ENCODE measurements at regions not wholly inside any gene's neighbourhood (a gene's known extent, or its start where the extent isn't known, plus 50 kb on each side); places are given as distances from the start of the nearest gene placed in this dataset.

DNA sequence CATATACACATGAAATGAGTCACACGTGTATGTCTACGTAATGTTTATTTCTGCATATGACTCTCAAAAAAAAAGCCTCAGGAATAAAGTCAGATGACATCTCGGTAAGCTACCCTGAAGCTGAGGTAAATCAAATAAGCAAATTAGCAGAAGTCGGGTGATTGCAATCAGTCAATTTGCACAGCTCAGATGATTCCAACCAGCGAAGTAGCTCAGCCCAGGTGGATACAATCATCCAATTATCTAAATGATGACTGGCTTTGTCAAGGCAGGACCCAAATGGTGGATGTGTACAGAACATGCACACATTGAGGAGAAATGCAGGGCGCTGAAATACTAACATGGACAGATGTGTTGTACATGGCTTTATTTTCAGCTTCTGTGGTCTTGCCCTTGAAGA, 148.5 kb downstream of the ZNF486 start (continued):
- TF ChIP-seq, protein P1, sequence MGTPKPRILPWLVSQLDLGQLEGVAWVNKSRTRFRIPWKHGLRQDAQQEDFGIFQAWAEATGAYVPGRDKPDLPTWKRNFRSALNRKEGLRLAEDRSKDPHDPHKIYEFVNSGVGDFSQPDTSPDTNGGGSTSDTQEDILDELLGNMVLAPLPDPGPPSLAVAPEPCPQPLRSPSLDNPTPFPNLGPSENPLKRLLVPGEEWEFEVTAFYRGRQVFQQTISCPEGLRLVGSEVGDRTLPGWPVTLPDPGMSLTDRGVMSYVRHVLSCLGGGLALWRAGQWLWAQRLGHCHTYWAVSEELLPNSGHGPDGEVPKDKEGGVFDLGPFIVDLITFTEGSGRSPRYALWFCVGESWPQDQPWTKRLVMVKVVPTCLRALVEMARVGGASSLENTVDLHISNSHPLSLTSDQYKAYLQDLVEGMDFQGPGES (IDR thresholded peaks at IDR 0.05; ENCODE audit: low read depth, low read length) = no peak
- TF ChIP-seq RAD21 (IDR thresholded peaks at IDR 0.05; ENCODE audit: low read length) (peak; percentile 40; the same call in 1 of the 2 replicates), JUND (IDR thresholded peaks at IDR 0.05) (no peak), CHD2 (IDR thresholded peaks at IDR 0.05; ENCODE audit: low read length, partially characterized antibody) (peak; percentile 74), NFIC (IDR thresholded peaks at IDR 0.05; ENCODE audit: borderline replicate concordance) (no peak), FOSL2 (IDR thresholded peaks at IDR 0.05; ENCODE audit: borderline replicate concordance, low read depth) (no peak), TAF1 (IDR thresholded peaks at IDR 0.05; ENCODE audit: borderline replicate concordance, low read depth, low read length) (no peak), EZH2phosphoT487 (IDR thresholded peaks at IDR 0.05; ENCODE audit: borderline replicate concordance, low read depth) (no peak), ELF1 (IDR thresholded peaks at IDR 0.05) (no peak), TEAD4 (IDR thresholded peaks at IDR 0.05; ENCODE audit: borderline replicate concordance, insufficient read depth) (no peak), FOXJ3 (CRISPR knock-in tag; IDR thresholded peaks at IDR 0.05) (peak; percentile 89), NRF1 (IDR thresholded peaks at IDR 0.05; ENCODE audit: low read depth, low read length) (no peak), TCF12 (IDR thresholded peaks at IDR 0.05) (peak; percentile 9; the same call in 1 of the 2 replicates), FOXM1 (IDR thresholded peaks at IDR 0.05; ENCODE audit: low read depth) (no peak), SMC3 (IDR thresholded peaks at IDR 0.05; ENCODE audit: low read depth, low read length) (no peak), YY1 (IDR thresholded peaks at IDR 0.05; ENCODE audit: low read depth) (no peak), GATA2 (CRISPR knock-in tag; IDR thresholded peaks at IDR 0.05) (peak; percentile 96), MXI1 (IDR thresholded peaks at IDR 0.05; ENCODE audit: low read depth, low read length) (peak; percentile 52; the same call in 1 of the 2 replicates), RXRA (IDR thresholded peaks at IDR 0.05; ENCODE audit: borderline replicate concordance, low read depth) (no peak), POLR2AphosphoS5 (IDR thresholded peaks at IDR 0.05; ENCODE audit: low read depth, low read length) (no peak), EP300 (IDR thresholded peaks at IDR 0.05; ENCODE audit: borderline replicate concordance in 1 of 2, low read depth in 1 of 2, low read length in 1 of 2) (peak in 1 of 2 experiments; percentile 97; a peak in 2 of 4 replicates), SIN3A (IDR thresholded peaks at IDR 0.05; ENCODE audit: borderline replicate concordance, low read depth, low read length) (no peak), RFX5 (IDR thresholded peaks at IDR 0.05; ENCODE audit: low read length) (no peak)
- TF ChIP-seq, protein P2, sequence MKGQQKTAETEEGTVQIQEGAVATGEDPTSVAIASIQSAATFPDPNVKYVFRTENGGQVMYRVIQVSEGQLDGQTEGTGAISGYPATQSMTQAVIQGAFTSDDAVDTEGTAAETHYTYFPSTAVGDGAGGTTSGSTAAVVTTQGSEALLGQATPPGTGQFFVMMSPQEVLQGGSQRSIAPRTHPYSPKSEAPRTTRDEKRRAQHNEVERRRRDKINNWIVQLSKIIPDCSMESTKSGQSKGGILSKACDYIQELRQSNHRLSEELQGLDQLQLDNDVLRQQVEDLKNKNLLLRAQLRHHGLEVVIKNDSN (IDR thresholded peaks at IDR 0.05; ENCODE audit: borderline replicate concordance, low read depth) = no peak
- TF ChIP-seq, protein P3, sequence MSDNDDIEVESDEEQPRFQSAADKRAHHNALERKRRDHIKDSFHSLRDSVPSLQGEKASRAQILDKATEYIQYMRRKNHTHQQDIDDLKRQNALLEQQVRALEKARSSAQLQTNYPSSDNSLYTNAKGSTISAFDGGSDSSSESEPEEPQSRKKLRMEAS (IDR thresholded peaks at IDR 0.05; ENCODE audit: low read depth) = no peak
- TF ChIP-seq, protein P4, sequence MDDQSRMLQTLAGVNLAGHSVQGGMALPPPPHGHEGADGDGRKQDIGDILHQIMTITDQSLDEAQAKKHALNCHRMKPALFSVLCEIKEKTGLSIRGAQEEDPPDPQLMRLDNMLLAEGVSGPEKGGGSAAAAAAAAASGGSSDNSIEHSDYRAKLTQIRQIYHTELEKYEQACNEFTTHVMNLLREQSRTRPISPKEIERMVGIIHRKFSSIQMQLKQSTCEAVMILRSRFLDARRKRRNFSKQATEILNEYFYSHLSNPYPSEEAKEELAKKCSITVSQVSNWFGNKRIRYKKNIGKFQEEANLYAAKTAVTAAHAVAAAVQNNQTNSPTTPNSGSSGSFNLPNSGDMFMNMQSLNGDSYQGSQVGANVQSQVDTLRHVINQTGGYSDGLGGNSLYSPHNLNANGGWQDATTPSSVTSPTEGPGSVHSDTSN (IDR thresholded peaks at IDR 0.05) = no peak
- TF ChIP-seq, protein P5, sequence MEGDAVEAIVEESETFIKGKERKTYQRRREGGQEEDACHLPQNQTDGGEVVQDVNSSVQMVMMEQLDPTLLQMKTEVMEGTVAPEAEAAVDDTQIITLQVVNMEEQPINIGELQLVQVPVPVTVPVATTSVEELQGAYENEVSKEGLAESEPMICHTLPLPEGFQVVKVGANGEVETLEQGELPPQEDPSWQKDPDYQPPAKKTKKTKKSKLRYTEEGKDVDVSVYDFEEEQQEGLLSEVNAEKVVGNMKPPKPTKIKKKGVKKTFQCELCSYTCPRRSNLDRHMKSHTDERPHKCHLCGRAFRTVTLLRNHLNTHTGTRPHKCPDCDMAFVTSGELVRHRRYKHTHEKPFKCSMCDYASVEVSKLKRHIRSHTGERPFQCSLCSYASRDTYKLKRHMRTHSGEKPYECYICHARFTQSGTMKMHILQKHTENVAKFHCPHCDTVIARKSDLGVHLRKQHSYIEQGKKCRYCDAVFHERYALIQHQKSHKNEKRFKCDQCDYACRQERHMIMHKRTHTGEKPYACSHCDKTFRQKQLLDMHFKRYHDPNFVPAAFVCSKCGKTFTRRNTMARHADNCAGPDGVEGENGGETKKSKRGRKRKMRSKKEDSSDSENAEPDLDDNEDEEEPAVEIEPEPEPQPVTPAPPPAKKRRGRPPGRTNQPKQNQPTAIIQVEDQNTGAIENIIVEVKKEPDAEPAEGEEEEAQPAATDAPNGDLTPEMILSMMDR (IDR thresholded peaks at IDR 0.05) = no peak
- TF ChIP-seq, protein P6, sequence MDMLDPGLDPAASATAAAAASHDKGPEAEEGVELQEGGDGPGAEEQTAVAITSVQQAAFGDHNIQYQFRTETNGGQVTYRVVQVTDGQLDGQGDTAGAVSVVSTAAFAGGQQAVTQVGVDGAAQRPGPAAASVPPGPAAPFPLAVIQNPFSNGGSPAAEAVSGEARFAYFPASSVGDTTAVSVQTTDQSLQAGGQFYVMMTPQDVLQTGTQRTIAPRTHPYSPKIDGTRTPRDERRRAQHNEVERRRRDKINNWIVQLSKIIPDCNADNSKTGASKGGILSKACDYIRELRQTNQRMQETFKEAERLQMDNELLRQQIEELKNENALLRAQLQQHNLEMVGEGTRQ (IDR thresholded peaks at IDR 0.05; ENCODE audit: borderline replicate concordance, low read depth, low read length) = no peak

Data from SK-N-SH (cell line).